Fibroblast of pulmonary artery (primary cell): ENCODE measurements at regions not wholly inside any gene's neighbourhood (a gene's known extent, or its start where the extent isn't known, plus 50 kb on each side); places are given as distances from the start of the nearest gene placed in this dataset.

ENCODE experiments used
- DNase-seq: peaks from one replicate; pipeline ENCODE4 v3.0.0-alpha.2; 2010; ENCODE audit warnings: low read depth
- H3K4me3 ChIP-seq: replicated peaks from 2 replicates; pipeline ENCODE4 v1.5.1; 2011; ENCODE audit warnings: low read depth, mild to moderate bottlenecking, control low read depth, low read length, moderate library complexity
- TF ChIP-seq, protein P1 (sequence below): IDR thresholded peaks from 2 replicates; pipeline ENCODE4 v1.5.1; 2011; ENCODE audit warnings: mild to moderate bottlenecking, control low read depth, low read length, inconsistent platforms; ENCODE audit errors: missing control alignments

DNA sequence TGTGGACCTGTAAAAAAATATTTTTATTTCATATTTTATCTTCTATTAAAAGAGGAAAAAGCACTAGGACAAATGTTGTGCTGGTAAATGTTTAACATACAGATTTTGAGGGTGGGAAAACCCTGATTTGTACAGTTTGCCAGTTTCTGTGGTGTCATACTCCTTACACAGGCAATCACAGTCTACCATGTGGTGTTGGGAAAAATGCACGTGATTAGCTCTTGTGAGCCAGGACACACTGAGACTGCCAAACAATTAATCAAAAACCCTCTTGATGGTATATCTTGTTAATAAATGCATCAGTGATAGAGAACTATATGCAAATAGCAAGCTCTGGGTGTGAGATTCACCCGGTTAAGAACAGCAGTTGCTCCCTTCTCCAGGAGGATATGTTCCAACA lies 136.5 kb upstream of the ZC3H11B start:
- H3K4me3 ChIP-seq: no peak overlapping the region
- TF ChIP-seq, protein P1, sequence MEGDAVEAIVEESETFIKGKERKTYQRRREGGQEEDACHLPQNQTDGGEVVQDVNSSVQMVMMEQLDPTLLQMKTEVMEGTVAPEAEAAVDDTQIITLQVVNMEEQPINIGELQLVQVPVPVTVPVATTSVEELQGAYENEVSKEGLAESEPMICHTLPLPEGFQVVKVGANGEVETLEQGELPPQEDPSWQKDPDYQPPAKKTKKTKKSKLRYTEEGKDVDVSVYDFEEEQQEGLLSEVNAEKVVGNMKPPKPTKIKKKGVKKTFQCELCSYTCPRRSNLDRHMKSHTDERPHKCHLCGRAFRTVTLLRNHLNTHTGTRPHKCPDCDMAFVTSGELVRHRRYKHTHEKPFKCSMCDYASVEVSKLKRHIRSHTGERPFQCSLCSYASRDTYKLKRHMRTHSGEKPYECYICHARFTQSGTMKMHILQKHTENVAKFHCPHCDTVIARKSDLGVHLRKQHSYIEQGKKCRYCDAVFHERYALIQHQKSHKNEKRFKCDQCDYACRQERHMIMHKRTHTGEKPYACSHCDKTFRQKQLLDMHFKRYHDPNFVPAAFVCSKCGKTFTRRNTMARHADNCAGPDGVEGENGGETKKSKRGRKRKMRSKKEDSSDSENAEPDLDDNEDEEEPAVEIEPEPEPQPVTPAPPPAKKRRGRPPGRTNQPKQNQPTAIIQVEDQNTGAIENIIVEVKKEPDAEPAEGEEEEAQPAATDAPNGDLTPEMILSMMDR: no peak
- no peak for DNase-seq

DNA sequence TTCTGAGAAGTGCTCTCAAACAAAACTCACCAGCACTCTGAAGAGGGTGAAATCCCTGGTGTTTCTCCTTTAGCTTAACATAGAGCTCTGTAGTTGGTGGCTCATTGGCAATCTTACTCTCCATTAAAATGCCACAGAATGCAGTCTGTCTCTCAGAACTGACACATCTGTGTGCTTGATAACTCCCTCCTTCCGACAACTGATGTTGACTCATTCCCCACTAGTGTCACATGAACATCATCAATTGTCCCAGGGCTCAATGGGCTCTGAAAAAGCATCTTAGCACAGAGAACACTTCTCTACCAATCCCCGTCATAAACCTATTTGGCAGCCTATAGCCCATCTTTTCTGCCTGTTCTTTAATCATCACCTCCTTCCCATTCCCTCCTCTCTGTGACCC lies 133.2 kb upstream of the ZC3H11B start:
- TF ChIP-seq, protein P1: no peak
- DNase-seq: no peak

DNA sequence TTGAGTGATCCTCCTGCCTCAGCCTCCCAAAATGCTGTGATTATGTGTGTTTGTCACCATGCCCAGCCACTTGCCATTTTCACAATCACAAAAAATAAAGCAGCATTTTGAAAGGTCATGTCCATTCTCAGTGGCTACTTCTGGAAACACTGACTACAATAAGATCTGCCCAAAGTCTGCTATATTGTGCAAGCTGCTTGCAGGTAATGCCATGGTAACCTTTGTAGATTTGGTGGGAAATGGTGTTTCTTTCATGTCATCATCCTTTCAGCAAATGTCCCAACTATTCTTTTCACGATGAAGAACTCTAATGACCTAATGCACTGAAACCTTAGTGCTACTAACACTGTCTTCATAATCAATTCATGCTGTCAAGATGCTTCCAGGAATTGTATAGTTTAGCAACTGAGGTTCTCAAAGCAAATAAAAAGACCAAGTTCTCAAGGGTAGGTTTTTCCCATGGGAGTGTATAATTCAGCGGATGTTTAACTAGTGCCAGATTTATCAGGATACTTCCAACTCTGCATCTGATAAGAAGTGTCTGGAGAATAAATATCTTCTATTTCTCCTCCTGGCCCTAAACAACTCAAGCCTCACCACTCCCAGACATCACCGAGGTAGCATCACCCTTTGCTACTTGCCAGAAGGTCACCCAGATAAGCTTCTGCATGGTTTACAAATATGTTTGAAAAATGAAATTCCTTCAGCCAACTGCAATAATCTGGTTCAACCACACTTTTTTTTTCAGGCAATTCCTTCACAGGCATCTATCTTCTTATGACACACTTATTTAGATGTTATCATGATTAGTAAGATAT lies 132.0 kb upstream of the ZC3H11B start:
- TF ChIP-seq, protein P1: no peak
- H3K4me3 ChIP-seq: no peak overlapping the region
- DNase-seq: peak; percentile 11

More for the DNA sequence above, 133.2 kb upstream of the ZC3H11B start:
- no peak overlapping the region for H3K4me3 ChIP-seq

DNA sequence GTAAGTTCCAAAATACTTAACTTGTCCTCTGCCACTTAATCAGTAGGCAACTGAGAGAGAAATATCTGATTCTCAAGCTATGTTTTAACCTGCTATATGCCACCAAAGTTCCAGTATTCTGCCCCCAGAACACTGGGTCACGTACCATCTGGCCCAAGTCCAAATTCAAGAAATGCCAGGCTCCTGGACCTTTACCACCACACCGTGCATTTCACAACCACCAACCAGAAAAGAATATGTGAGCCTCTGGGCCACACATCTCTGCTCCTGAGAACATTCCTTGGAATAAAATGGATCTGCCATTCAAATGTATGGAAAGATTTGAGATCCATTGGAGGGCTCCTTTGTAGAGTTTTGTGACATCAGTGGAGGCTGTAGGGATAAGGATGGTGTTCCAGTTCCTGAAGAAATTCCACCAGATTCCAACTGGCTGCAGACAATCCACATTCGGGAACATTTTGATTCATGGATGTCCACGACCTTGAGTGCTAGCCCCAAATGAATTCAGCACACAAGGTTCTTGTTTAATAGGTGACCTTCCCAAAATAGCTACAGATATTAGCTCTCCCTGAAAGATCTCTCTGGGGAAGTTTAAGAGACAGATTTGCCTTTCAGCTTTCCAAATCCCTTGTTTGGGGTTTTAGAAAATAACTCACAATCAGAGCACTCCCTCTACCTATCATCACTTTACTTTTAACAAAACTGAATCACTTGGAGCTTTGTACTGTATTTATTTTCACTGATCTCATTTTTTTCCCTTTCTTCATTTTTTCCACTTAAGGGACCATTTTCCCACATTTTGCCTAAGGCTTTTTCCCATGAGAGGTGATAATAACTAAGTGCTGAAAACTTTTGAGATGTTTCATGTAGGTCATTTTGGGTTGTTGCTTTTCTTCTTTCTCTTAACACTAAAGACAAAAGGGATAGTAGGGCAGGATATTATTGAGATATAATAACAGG lies 128.4 kb upstream of the ZC3H11B start:
- H3K4me3 ChIP-seq: no peak overlapping the region
- no peak for DNase-seq
- TF ChIP-seq, protein P1: no peak

DNA sequence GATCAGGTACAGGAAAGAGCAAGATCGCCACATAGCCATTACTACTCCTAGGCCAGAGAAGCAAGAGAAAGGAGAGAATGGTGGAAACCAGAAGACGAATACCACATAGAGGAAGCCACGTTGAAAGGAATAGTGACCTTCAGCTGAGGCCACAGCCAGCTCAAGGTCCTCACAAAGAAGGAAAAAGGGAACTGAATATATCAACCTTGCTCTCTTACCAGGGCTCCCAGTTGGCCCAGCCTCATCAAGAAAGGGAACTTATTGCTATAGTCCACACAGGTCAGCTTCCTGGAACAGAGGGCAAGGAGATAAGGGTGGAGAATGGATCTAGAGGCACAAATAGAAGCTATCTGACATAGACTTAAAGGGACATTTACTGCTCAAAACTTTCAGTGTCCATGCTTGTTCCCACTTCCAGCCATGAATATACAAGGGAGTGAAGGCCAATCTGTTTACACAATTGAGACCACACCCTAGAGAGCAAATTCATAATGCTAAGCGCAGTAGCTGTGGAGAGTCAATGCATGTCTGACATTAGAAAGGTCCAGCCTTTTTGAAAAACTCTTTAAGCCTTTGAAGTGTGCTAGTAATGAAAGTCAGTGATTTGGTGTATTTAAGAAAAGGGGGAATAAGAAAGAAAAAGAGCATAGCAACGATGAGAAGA lies 120.7 kb upstream of the ZC3H11B start:
- no peak overlapping the region for H3K4me3 ChIP-seq
- DNase-seq: no peak
- TF ChIP-seq, protein P1: no peak

DNA sequence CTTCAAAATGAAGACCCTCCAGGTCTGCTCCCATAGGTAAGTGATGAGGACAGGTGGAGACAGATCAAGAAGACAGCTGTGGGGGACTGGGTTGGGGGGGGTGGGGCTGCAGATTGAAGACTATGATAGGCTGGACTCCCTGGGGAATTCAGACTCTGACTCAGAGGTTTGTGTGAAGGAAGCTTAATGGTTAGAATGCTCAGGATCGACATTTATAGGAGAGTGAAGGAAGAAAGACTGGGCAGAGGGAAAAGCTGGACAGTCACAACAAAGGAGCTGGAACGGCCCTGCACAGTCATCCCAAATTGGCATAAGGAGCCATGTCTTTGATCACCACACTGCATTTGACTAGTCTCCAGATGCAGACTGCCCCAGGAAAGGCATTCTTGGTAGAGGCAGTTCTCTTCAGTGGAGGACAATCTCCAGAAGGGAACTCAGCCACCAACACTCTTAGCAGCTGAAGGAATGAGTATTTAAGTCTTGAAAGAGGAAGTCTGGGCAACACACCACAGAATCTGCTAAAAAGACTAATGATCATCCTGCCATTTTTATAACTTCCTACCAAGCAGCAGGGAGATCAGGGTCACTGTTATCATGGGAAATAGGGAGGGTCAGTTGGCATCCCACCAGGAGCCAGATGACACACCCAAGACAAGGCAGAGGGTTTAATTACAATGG lies 120.0 kb upstream of the ZC3H11B start:
- DNase-seq: no peak

More for the DNA sequence above, 120.0 kb upstream of the ZC3H11B start:
- TF ChIP-seq, protein P1: no peak
- no peak overlapping the region for H3K4me3 ChIP-seq
